GM18907 (cell line): ENCODE measurements at regions not wholly inside any gene's neighbourhood (a gene's known extent, or its start where the extent isn't known, plus 50 kb on each side); places are given as distances from the start of the nearest gene placed in this dataset.
A peak's percentile ranks its signal among the peaks of the same experiment; 100 is the strongest.
"Not testable (repeated sequence)": the region's sequence is repeated elsewhere in the genome, so short reads cannot be mapped to it uniquely, and the experiment has no call there.

Experiments used
- ATAC-seq: cut with Tn5 transposase; IDR thresholded peaks from one replicate; pipeline ENCODE4 v1.9.1; 2021; ENCODE audit warnings: mild to moderate bottlenecking, moderate library complexity; ENCODE audit not compliant: unreplicated experiment

GRCh38 chrX:152507168-152507567 is 56.1 kb upstream of the GABRA3 start:
- not testable (repeated sequence) for ATAC-seq

DNA sequence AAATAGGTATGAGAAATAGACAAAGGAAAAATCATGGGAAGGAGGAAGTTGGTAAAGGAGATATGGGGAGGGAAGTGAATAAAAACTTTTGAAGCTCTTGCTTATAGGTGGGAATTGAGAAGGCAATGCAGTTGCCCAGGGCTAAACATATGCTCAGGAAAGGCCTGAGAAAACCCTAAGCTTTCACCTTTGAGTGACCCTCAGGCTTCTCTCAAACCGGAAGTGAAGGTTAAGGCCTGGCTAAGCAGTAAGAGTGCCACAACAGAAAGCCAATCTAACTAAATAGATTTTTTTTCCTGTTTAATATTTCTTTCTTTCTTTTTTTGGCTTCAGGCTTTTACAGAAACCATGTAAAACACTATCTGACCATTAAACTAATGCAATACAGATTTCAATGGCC is 69.5 kb upstream of the GABRA3 start:
- ATAC-seq = peak; percentile 68

GRCh38 chrX:152528193-152528592 is 77.1 kb upstream of the GABRA3 start:
- ATAC-seq = no peak

GRCh38 chrX:152530967-152531366 is 79.9 kb upstream of the GABRA3 start:
- ATAC-seq = no peak

- ATAC-seq = no peak
Observed at GRCh38 chrX:152537373-152537772, 86.3 kb upstream of the GABRA3 start.

- ATAC-seq = no peak
Observed at GRCh38 chrX:152573866-152574265, 63.8 kb upstream of the GABRQ start.

DNA sequence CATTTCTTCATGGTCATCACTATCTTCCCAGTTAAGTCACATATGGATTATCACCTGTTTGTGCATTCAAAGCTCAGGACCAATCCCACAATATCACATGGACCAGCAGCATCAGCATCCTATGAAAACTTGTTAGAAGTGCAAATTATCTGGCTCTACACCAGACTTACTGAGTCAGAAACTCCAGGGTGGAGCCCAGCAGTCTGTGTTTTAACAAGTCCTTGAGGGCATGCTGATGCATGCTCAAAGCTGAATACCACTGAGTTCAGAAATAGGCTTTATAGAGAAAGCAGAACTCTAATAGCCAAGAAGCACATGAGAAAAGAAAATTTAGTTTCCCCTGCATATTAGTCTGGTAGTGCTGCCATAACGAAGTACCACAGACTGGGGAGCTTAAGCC is 62.4 kb upstream of the GABRQ start:
- ATAC-seq = no peak

GRCh38 chrX:152587523-152587922 is 50.2 kb upstream of the GABRQ start:
- not testable (repeated sequence) for ATAC-seq
